HG02938 (cell line): ENCODE measurements at regions not wholly inside any gene's neighbourhood (a gene's known extent, or its start where the extent isn't known, plus 50 kb on each side); places are given as distances from the start of the nearest gene placed in this dataset.
"Not testable (repeated sequence)": the region's sequence is repeated elsewhere in the genome, so short reads cannot be mapped to it uniquely, and the experiment has no call there.

Experiments
- ATAC-seq: cut with Tn5 transposase; IDR thresholded peaks from one replicate; pipeline ENCODE4 v1.9.1; 2021; ENCODE audit warnings: mild to moderate bottlenecking, moderate library complexity; ENCODE audit not compliant: unreplicated experiment

- ATAC-seq, result no peak
Measured at GRCh38 chr1:111063595-111063994, 76.3 kb downstream of the DRAM2 start.

- no peak for ATAC-seq
Measured at GRCh38 chr1:111062624-111063023, 77.3 kb downstream of the DRAM2 start.

- ATAC-seq, result no peak
Measured at GRCh38 chr1:111062081-111062480, 77.8 kb downstream of the DRAM2 start.

- ATAC-seq, result no peak
Measured at GRCh38 chr1:111054656-111055055, 85.2 kb downstream of the DRAM2 start.

- ATAC-seq, result no peak
Measured at GRCh38 chr1:111052246-111052645, 87.6 kb downstream of the DRAM2 start.

- ATAC-seq, result not testable (repeated sequence)
Measured at GRCh38 chr1:111048253-111048652, 84.5 kb upstream of the LRIF1 start.

GRCh38 chr1:111045033-111045722, 81.5 kb upstream of the LRIF1 start:
- ATAC-seq, result no peak

GRCh38 chr1:111032295-111032897, 68.7 kb upstream of the LRIF1 start:
- no peak for ATAC-seq

- peak; percentile 47 for ATAC-seq
Measured at GRCh38 chr1:111030590-111030989, 66.9 kb upstream of the LRIF1 start.

- no peak for ATAC-seq
Measured at GRCh38 chr1:111025109-111025508, 61.4 kb upstream of the LRIF1 start.

- ATAC-seq, result no peak
Measured at GRCh38 chr1:111015222-111015621, 51.5 kb upstream of the LRIF1 start.
